Suprapubic skin (tissue), 4 donors: ENCODE measurements at regions not wholly inside any gene's neighbourhood (a gene's known extent, or its start where the extent isn't known, plus 50 kb on each side); places are given as distances from the start of the nearest gene placed in this dataset.

Experiments
- DNase-seq, 2 donors: peaks; one replicate each; pipeline ENCODE4 v3.0.0-alpha.2; 2019; ENCODE audit warnings: low spot score in 2 of 2
- H3K27ac ChIP-seq: fragments of 200-600 bp; sonication (generic); one replicate; pipeline ENCODE4 v1.5.1; 2019
- H3K27me3 ChIP-seq: fragments of 200-600 bp; sonication (generic); one replicate; pipeline ENCODE4 v1.5.1; 2019
- H3K36me3 ChIP-seq: fragments of 200-600 bp; sonication (generic); one replicate; pipeline ENCODE4 v1.5.1; 2019
- H3K4me1 ChIP-seq: fragments of 200-600 bp; sonication (generic); one replicate; pipeline ENCODE4 v1.5.1; 2019
- H3K4me3 ChIP-seq: fragments of 200-600 bp; sonication (generic); one replicate; pipeline ENCODE4 v1.5.1; 2019; ENCODE audit warnings: mild to moderate bottlenecking
- H3K9me3 ChIP-seq: fragments of 200-600 bp; sonication (generic); one replicate; pipeline ENCODE4 v1.5.1; 2019
- EP300 ChIP-seq: sonication (generic); formaldehyde crosslinking; IDR thresholded peaks from one replicate; pipeline ENCODE4 v1.6.1; 2017; ENCODE audit warnings: antibody characterized with exemption
- POLR2A ChIP-seq, 2 donors: fragments of 450-650 bp; IDR thresholded peaks; one replicate each; pipeline ENCODE4 v1.6.1; 2017; ENCODE audit warnings: antibody characterized with exemption in 2 of 2, mild to moderate bottlenecking in 2 of 2, moderate library complexity in 2 of 2
- POLR2AphosphoS5 ChIP-seq, 3 donors: sonication (generic); formaldehyde crosslinking; IDR thresholded peaks; one replicate each; pipeline ENCODE4 v1.6.1; 2017; ENCODE audit warnings: antibody characterized with exemption in 3 of 3
- WGBS: methylation state at CpG from one replicate; pipeline ENCODE4 v1.1.5; 2018; 5-methylcytosine and 5-hydroxymethylcytosine counted together
- TF ChIP-seq, protein P1 (sequence below), 2 donors: fragments of 200-600 bp in 1 of 2; fragments of 450-650 bp in 1 of 2; sonication (generic) in 1 of 2; IDR thresholded peaks; one replicate each; pipeline ENCODE4 v1.5.1; 2016 to 2019; ENCODE audit warnings: antibody characterized with exemption in 2 of 2, mild to moderate bottlenecking in 1 of 2, moderate library complexity in 1 of 2

DNA sequence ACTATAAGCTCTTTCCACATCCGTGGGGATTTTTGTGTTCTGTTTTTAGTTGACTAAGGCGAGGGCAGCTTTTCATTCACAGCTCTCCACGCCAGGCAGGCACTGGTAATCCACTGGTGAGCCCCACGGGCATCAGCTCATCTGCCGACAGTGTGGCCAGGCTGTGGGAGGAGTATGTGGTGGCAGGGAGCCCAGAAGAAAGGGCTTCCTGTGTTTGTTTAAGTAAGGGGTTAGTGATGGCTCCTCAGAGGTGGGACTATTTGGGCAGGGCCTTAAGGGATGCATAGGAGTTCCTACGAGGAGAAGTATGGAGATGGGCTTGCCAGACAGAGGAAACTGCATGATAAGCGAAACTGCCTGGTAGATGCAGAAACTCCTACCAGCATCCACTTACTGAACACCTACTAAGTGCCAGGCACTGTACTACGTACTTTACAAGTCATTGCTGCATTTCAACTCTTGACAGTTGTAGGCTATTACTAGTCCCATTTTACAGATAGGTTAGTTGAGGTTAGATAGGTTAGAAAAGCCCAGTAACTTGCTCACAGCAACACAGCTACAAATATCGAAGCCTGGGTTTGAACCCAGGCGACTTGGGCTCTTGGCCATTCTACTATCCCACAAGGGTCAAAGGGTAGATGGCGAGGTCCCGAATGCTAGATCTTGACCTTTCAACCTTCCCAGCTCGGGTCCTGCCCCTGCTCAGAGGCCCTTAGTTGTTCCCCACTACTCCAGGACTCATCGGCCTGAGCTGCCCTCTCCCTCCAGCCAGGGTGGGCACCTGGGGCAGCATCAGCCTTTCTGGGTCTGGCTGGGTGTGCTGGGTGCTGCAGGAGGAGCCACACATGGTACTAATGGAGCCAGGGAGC lies 55.1 kb downstream of the CEBPB start:
- WGBS, result 67% methylated on average over 13 of the region's 14 CpGs
- Histone ChIP-seq H3K27me3 (no peaks in the 10 kb centered on the region), H3K36me3 (no peaks in the 10 kb centered on the region), H3K27ac (peak overlapping the region; percentile 87), H3K9me3 (no peaks in the 10 kb centered on the region), H3K4me3 (no peak overlapping the region), H3K4me1 (peaks cover 80% of the 10 kb centered on the region)
- TF ChIP-seq EP300 (no peak), POLR2A (IDR thresholded peaks at IDR 0.05) (no peak), POLR2AphosphoS5 (IDR thresholded peaks at IDR 0.05) (no peak)
- TF ChIP-seq, protein P1, sequence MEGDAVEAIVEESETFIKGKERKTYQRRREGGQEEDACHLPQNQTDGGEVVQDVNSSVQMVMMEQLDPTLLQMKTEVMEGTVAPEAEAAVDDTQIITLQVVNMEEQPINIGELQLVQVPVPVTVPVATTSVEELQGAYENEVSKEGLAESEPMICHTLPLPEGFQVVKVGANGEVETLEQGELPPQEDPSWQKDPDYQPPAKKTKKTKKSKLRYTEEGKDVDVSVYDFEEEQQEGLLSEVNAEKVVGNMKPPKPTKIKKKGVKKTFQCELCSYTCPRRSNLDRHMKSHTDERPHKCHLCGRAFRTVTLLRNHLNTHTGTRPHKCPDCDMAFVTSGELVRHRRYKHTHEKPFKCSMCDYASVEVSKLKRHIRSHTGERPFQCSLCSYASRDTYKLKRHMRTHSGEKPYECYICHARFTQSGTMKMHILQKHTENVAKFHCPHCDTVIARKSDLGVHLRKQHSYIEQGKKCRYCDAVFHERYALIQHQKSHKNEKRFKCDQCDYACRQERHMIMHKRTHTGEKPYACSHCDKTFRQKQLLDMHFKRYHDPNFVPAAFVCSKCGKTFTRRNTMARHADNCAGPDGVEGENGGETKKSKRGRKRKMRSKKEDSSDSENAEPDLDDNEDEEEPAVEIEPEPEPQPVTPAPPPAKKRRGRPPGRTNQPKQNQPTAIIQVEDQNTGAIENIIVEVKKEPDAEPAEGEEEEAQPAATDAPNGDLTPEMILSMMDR (IDR thresholded peaks at IDR 0.05), result no peak
- no peak for DNase-seq

DNA sequence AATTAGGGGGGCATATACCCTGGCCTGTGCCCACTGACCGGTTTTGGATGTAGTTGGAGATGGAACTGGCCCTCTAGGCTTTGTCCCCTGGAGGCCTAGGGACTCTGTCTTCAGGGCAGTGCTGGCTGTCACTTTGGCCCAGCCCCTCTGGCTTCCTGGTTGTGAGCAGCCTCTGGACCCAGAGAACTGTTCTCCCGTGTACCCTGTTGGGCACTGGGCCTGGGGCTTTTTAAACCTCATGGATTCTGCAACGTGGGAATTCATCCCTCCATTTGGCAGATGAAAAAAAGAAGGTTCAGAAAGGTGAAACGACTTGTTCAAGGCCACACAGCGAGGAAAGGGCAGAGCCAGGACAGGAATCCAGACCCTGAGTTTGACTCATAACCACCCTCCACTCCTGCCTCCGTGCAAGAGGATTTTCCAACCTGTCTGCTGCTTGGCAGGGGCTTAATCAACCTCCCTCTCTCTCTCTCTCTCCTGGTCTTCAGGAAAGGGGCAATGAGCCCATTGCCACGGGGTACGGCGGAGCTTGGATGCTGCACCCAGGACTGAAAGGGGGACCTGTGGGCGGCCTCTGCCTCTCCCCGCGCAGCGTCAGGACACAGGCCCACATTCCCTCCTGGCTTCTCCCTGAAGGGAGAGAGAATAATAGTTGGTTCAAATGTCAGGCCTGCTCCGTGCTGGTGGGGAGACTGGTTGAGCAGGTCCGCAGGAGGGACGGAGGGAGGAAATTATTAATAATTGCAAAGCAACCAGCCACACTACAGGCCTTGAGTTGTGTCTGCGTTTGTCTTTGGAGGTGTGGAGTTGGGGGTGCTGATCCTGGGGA lies 56.0 kb downstream of the CEBPB start:
- 58% methylated on average over 11 of the region's 17 CpGs for WGBS
- Histone ChIP-seq H3K4me3 (no peak overlapping the region), H3K27me3 (no peaks in the 10 kb centered on the region), H3K9me3 (no peaks in the 10 kb centered on the region), H3K4me1 (peaks cover 76% of the 10 kb centered on the region), H3K27ac (peak overlapping the region; percentile 87), H3K36me3 (no peaks in the 10 kb centered on the region)
- TF ChIP-seq EP300 (no peak), POLR2A (IDR thresholded peaks at IDR 0.05) (no peak), POLR2AphosphoS5 (IDR thresholded peaks at IDR 0.05) (no peak)
- TF ChIP-seq, protein P1 (IDR thresholded peaks at IDR 0.05), result no peak
- no peak for DNase-seq

DNA sequence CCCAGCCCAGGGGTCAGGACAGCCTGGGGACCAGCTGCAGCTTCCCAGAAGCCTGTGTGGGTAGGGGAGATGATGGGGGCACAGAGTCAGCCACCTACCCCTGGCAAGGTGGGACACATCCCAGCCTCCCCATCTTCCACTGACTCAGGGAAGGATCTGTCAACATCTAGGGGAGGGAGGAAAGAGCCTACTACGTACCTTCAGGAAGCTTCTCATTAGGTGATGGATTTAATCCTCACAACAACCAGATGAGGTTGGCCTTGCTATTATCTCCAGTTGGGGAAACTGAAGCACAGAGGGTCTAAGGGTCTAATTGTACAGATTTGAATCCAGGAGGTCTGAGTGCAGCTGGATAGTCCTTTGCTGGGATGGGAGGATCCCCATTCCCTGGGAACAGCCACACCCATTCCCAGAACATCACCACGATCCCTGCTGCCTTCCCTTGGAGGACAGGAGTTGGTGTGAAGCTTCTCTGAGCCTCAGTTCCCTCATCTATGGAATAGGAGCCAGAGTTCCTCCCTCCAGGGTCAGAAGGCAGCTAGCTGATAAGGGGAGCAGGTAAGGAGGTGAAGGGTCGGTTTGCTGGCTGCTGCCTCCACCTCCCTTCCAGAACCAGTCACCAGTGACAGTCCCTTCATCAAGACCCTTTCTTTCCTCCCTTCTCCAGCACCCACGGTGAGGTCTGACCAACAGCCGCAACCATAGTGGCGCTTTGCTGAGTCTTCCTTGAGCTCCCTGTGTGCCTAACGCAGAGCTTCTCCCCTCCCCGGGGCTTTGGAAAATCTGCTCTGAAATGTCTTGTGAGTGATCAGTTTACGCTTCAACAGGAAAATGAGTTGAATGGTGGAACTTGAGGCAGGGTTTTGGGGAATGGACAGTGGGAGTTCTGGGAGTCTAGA lies 56.8 kb downstream of the CEBPB start:
- TF ChIP-seq, protein P1 (IDR thresholded peaks at IDR 0.05), result no peak
- TF ChIP-seq POLR2A (IDR thresholded peaks at IDR 0.05) (no peak), POLR2AphosphoS5 (IDR thresholded peaks at IDR 0.05) (no peak), EP300 (no peak)
- Histone ChIP-seq H3K27ac (peak overlapping the region; percentile 87), H3K9me3 (no peaks in the 10 kb centered on the region), H3K27me3 (no peaks in the 10 kb centered on the region), H3K4me3 (no peak overlapping the region), H3K36me3 (no peaks in the 10 kb centered on the region), H3K4me1 (peaks cover 68% of the 10 kb centered on the region)
- no peak for DNase-seq
- WGBS, result 76% methylated on average over 8 of the region's 9 CpGs

DNA sequence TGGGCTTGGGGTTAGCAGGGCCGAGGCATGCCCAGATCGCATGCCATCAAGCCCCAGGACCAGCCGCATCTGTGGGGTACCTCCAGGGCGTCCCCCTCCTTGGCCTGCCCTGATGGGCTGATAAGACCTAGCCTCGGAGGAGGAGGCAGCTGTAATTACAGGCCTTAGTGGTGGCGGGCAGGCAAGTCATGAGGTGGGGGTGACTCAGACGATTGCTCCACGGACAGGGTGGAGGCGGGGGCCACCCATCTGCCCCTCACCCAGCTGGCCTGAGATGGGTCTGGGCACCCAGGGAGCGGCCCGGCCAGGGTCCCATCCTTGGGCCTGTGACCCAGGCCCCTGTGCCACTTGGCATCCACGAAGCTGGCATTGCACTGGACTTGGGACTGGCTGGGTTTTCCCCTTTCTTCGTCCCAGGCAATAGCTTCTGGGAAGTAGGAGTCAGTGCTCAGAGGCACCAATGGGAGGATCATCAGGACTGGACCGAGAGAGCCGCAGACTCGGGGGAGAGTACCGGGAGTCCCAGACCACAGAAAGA lies 57.5 kb downstream of the CEBPB start:
- Histone ChIP-seq H3K27ac (peak overlapping the region; percentile 87), H3K36me3 (no peaks in the 10 kb centered on the region), H3K4me1 (peaks cover 61% of the 10 kb centered on the region), H3K4me3 (no peak overlapping the region), H3K9me3 (no peaks in the 10 kb centered on the region), H3K27me3 (no peaks in the 10 kb centered on the region)
- 78% methylated on average over 15 of the region's 17 CpGs for WGBS
- no peak for DNase-seq
- TF ChIP-seq POLR2AphosphoS5 (IDR thresholded peaks at IDR 0.05), result no peak
- no peak for TF ChIP-seq EP300
- TF ChIP-seq, protein P1 (IDR thresholded peaks at IDR 0.05), result no peak
- TF ChIP-seq POLR2A (IDR thresholded peaks at IDR 0.05), result no peak
